ENCODE measurements at regions not wholly inside any gene's neighbourhood (a gene's known extent, or its start where the extent isn't known, plus 50 kb on each side); places are given as distances from the start of the nearest gene placed in this dataset.

DNA sequence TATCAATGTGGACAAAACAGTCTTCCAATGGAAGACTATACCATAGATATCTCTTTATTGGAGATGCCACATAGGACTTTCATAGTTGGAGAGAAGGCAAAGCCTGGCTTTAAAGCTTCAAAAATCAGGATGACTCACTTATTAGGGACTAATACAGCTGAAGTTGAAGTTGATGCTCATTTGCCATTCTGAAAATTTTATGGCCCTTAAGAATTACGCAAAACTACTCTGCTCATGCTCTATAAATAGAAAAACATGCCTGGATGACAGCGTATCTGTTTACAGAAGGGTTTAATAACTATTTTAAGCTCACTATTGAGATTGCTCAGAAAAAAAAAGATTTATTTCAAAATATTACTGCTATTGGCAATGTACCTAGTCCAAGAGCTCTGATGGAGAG is 155.5 kb upstream of the DST start:
- no peak for TF ChIP-seq SUZ12 (IDR thresholded peaks at IDR 0.05; ENCODE audit: extremely low read depth, insufficient read depth, insufficient read length)
- no peak for TF ChIP-seq ZNF274 (IDR thresholded peaks at IDR 0.05; ENCODE audit: low read depth, low read length)

Measured in NT2/D1 (cell line).